Right lobe of liver (tissue), 4 donors: ENCODE measurements at regions not wholly inside any gene's neighbourhood (a gene's known extent, or its start where the extent isn't known, plus 50 kb on each side); places are given as distances from the start of the nearest gene placed in this dataset.

Source experiments
- POLR2A ChIP-seq: fragments of 450-650 bp; IDR thresholded peaks from one replicate; pipeline ENCODE4 v1.6.1; 2017; ENCODE audit warnings: antibody characterized with exemption, mild to moderate bottlenecking
- TF ChIP-seq, protein P1 (sequence below), 4 donors: fragments of 200-600 bp in 3 of 4; fragments of 450-650 bp in 1 of 4; IDR thresholded peaks; one replicate each; pipeline versions ENCODE4 v1.5.1 to v1.8.0; 2016 to 2022; ENCODE audit warnings: antibody characterized with exemption in 4 of 4, mild to moderate bottlenecking in 2 of 4
- donor health status: DM: no; HTN: no; CAD: no.
- donor health status: DM: no; HTN: no; CAD: no.
- donor health status: DM: no; HTN: yes; CAD: no.

DNA sequence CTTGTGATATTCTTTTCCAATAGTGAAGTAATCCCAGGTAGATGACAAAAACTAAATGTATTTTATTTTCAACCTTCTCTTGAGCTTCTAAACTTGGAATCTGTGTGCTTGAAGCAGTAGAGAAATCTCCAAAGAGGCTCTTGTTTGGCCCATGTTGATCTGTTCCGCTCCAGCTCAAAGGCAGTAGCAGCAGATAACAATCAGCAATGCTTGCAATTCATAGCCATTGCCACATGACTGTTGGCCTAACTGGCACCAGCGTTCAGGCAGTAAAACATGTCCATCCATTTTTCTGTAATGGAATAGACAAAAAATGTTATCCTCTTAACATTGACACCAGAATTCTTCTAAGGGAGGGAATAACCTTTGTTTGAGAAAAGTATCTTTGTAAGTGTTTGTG is 270.7 kb upstream of the MSX2 start:
- TF ChIP-seq, protein P1, sequence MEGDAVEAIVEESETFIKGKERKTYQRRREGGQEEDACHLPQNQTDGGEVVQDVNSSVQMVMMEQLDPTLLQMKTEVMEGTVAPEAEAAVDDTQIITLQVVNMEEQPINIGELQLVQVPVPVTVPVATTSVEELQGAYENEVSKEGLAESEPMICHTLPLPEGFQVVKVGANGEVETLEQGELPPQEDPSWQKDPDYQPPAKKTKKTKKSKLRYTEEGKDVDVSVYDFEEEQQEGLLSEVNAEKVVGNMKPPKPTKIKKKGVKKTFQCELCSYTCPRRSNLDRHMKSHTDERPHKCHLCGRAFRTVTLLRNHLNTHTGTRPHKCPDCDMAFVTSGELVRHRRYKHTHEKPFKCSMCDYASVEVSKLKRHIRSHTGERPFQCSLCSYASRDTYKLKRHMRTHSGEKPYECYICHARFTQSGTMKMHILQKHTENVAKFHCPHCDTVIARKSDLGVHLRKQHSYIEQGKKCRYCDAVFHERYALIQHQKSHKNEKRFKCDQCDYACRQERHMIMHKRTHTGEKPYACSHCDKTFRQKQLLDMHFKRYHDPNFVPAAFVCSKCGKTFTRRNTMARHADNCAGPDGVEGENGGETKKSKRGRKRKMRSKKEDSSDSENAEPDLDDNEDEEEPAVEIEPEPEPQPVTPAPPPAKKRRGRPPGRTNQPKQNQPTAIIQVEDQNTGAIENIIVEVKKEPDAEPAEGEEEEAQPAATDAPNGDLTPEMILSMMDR (IDR thresholded peaks at IDR 0.05), result no peak
- TF ChIP-seq POLR2A, result no peak
